ENCODE measurements at regions not wholly inside any gene's neighbourhood (a gene's known extent, or its start where the extent isn't known, plus 50 kb on each side); places are given as distances from the start of the nearest gene placed in this dataset.

GRCh38 chr10:30256084-30256483 lies 93.0 kb downstream of the MTPAP start:
- DNase-seq (ENCODE audit: low spot score), result no peak

GRCh38 chr10:30254926-30255325 lies 94.2 kb downstream of the MTPAP start:
- no peak for DNase-seq (ENCODE audit: low spot score)

DNA sequence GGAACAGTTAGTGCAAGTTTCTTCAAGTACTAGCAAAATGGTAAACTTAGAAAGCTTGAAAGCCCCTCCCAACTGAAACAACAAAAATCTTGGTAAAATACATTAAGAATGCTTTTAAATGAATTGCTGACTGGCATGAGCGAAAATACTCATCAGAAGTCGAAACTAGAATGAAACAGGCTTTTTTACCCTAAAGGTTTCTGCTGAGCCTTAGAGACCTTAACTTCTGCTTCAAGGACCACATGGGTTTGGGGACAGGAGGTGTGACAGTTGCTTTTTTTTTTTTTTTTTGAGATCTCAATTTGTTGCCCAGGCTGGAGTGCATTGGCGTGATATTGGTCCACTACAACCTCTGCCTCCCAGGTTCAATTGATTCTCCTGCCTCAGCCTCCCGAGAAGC lies 100.3 kb downstream of the MTPAP start:
- no peak for DNase-seq (ENCODE audit: low spot score)

DNA sequence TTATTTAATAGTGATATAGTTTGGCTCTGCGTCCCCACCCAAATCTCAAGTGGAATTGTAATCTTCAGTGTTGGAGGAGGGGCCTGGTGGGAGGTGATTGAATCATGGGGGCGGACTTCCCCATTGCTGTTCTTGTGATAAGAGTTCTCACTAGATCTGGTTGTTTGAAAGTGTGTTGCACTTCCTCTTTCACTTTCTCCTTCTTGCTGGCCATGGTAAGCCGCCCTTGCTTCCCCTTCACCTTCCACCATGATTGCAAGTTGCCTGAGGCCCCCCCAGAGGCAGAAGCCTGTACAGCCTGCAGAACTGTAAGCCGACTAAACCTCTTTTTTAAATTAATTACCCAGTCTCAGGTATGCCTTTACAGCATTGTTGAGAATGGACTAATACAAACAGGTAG lies 101.4 kb downstream of the MTPAP start:
- DNase-seq (ENCODE audit: low spot score), result no peak

DNA sequence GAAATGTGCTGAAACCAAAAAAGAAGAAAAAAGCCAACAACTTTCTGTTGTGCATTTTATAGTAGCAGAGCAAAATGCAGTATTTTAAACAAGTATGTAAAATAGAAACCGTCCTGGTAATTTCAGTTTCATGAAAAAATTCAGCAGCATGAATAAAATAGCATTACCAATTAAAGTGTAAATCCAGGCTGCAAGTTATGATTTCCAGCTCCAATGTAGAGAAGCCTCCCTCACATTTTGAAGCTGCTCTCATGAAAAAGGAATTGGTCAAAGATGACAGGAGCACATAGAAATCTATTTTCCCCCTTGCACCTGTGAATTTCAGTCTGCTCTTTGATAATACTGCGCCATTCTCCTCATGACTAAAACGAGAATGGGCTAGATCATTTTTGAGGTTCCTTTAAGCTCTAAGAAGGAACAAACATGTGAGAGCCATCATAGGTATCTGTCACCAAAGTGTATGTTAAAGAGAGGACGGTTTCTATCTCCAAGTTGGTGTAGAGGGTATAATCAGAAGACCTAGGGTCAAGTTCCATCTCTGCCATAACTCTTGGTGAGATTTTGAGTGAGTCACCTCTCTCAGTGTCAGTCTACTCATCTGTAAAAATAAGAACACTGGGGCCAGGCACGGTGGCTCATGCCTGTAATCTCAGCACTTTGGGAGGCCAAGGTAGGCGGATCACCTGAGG lies 107.5 kb downstream of the MTPAP start:
- no peak for DNase-seq (ENCODE audit: low spot score)

- no peak for DNase-seq (ENCODE audit: low spot score)
Observed at GRCh38 chr10:30238836-30239235, 110.2 kb downstream of the MTPAP start.

GRCh38 chr10:30233186-30233959 lies 115.7 kb downstream of the MTPAP start:
- DNase-seq (ENCODE audit: low spot score), result no peak

DNA sequence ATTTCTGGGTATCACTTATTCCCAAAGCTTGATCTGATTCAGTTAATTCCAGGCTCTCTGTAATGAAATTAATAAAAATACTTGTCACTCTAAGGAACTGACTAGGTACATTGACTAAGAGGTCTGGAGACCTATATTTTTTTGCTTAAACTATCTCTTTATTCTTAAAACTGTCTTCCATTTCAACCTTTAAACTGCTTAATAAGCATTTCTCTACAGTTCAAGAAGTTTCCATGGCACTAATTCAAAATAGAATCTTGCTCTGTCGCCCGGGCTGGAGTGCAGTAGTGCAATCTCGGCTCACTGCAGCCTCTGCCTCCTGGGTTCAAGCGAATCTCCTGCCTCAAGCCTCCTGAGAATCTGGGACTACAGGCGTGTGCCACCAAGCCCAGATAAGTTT lies 117.4 kb downstream of the MTPAP start:
- no peak for DNase-seq (ENCODE audit: low spot score)

GRCh38 chr10:30231071-30231652 lies 117.9 kb downstream of the MTPAP start:
- DNase-seq (ENCODE audit: low spot score), result no peak

DNA sequence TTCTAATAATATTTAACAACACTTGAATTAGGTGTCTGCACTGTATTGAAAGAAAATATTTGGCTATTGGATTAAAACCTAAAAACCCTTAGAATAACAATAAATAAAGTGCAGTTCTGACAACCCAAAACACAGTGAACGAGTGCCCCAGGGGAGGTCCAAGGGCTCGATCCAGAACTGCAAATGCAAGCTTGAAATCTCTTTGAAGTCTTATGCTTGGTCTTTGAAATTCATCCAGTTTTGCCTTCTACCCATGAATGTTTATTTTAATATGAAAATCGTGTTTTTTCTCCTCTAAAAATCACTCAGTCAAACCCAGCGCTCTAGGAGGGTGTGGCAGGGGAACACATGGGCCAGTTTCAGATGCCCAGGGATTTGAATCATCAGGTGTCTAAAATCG lies 119.5 kb downstream of the MTPAP start:
- DNase-seq (ENCODE audit: low spot score), result no peak

DNA sequence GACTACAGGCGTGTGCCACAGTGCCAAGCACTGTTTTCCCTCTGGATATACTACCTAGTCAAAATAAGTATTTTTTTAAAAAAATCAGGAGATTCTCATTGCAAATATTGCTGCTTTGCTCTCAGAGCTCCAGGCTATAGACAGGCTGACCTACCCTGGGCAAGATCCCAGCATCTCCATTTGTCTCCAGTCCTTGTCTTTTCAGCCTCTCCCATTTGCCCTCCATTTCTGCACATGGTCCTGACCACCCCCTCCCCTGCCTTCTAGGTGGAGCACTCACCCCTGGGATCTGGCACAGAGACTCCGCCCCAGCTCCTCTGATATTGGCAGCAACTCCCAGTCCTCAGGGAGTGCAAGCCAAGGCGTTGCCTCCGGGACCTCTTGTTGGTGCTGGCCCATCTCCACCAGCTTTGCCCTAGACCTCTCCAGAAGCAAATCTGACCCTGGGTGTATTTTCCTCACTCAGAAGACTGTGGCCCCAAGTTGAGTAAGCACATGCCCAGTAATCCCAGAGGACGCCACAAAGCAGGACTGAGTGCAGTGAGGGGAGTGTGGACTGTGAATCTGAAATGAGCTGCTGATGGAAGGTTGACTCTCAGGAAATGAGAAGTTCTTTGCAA lies 120.6 kb downstream of the MTPAP start:
- DNase-seq (ENCODE audit: low spot score), result no peak

- no peak for DNase-seq (ENCODE audit: low spot score)
Observed at GRCh38 chr10:30227481-30227880, 121.6 kb downstream of the MTPAP start.

- no peak for DNase-seq (ENCODE audit: low spot score)
Observed at GRCh38 chr10:30219971-30220751, 128.9 kb downstream of the MTPAP start.

DNA sequence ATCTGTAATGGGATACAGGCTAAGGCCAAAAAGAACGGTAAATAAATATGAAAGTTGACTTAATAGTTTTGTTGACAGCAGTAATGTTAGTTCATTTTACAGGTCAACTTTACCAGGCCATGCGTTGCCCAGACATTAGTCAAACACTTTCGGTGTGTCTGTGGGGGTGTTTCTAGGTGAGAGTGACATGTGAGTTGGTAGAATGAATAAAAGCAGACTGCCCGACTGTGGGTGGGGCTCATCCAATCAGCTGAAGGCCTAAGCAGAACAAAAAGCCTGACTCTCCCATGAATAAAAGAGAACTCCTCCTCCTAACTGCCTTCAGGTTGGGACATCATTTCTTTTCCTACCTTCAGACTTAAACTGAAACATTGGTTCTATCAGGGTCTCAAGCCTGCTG lies 132.3 kb downstream of the MTPAP start:
- DNase-seq (ENCODE audit: low spot score), result no peak

DNA sequence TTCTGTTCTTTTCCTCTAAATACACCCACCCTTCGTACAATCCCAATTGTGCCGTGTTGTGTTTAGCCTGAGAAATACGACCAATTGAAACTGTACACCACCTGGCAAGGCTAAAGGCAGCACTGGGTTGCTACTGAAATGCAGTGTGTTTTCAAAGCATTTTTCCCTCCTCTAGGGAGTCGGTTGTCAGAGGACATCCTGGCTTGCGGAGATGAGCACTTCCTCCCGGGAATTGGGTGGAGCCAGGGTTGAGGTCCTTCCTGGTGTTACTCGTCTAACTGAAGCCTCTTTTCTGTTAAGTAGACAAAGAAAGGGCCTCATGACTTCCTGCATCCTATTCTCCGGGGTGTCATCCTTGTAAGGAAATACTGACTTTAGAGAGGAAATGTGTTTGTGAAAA lies 133.5 kb downstream of the MTPAP start:
- DNase-seq (ENCODE audit: low spot score), result no peak

GRCh38 chr10:30215141-30215540 lies 133.9 kb downstream of the MTPAP start:
- DNase-seq (ENCODE audit: low spot score), result no peak

- DNase-seq (ENCODE audit: low spot score), result no peak
Observed at GRCh38 chr10:30210296-30210695, 138.8 kb downstream of the MTPAP start.

DNA sequence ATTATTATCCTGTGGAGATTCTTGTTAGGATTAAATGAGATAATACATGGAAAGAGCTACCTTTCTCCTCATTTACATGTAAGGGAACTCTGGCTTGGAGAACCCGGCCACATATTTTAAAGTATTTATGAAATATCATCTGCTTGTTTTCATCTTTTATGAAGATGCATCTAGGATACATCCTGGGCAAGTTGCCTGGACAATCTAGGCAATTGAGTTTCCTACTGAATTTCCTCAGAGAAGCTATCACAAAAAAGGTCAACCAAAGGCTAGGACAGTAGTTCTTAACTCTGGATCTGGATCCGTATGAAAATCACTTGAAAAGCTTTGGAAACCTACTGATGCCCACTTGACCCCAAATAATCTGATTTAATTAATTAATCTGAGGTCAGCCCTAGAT lies 140.7 kb downstream of the MTPAP start:
- no peak for DNase-seq (ENCODE audit: low spot score)

- DNase-seq (ENCODE audit: low spot score), result no peak
Observed at GRCh38 chr10:30207485-30208052, 141.5 kb downstream of the MTPAP start.

- DNase-seq (ENCODE audit: low spot score), result no peak
Observed at GRCh38 chr10:30200017-30200415, 140.6 kb upstream of the JCAD start.

- no peak for DNase-seq (ENCODE audit: low spot score)
Observed at GRCh38 chr10:30199376-30200016, 140.1 kb upstream of the JCAD start.
